ENCODE measurements at regions not wholly inside any gene's neighbourhood (a gene's known extent, or its start where the extent isn't known, plus 50 kb on each side); places are given as distances from the start of the nearest gene placed in this dataset.
"Not testable (repeated sequence)": the region's sequence is repeated elsewhere in the genome, so short reads cannot be mapped to it uniquely, and the experiment has no call there.

- no peak for DNase-seq
- Histone ChIP-seq H3K9me3 (no peaks in the 10 kb centered on the region), H3K36me3 (no peaks in the 10 kb centered on the region), H3K4me1 (no peaks in the 10 kb centered on the region), H3K4me3 (ENCODE audit: low read depth, low read length) (no peak overlapping the region), H3K27me3 (no peaks in the 10 kb centered on the region)
- peak; percentile 19; the same call in 1 of the 2 replicates for TF ChIP-seq CTCF (IDR thresholded peaks at IDR 0.05; ENCODE audit: low read depth, low read length)
Measured at GRCh38 chr10:93224005-93224779, 150.5 kb downstream of the CYP26A1 start.

GRCh38 chr10:93225938-93226337, 152.2 kb downstream of the CYP26A1 start:
- no peak for DNase-seq

GRCh38 chr10:93226619-93227018, 152.9 kb downstream of the CYP26A1 start:
- Histone ChIP-seq H3K36me3 (no peaks in the 10 kb centered on the region), H3K9me3 (no peaks in the 10 kb centered on the region), H3K4me3 (ENCODE audit: low read depth, low read length) (no peak overlapping the region), H3K27me3 (no peaks in the 10 kb centered on the region), H3K4me1 (no peaks in the 10 kb centered on the region)
- no peak for DNase-seq
- TF ChIP-seq CTCF (IDR thresholded peaks at IDR 0.05; ENCODE audit: low read depth, low read length), result no peak

More at GRCh38 chr10:93225938-93226337, 152.2 kb downstream of the CYP26A1 start:
- Histone ChIP-seq H3K4me3 (ENCODE audit: low read depth, low read length) (no peak overlapping the region), H3K9me3 (no peaks in the 10 kb centered on the region), H3K36me3 (no peaks in the 10 kb centered on the region), H3K27me3 (no peaks in the 10 kb centered on the region), H3K4me1 (no peaks in the 10 kb centered on the region)
- no peak for TF ChIP-seq CTCF (IDR thresholded peaks at IDR 0.05; ENCODE audit: low read depth, low read length)

GRCh38 chr10:93230596-93230995, 156.9 kb downstream of the CYP26A1 start:
- not testable (repeated sequence) for H3K4me3 ChIP-seq (ENCODE audit: low read depth, low read length); H3K9me3 ChIP-seq; DNase-seq; H3K36me3 ChIP-seq; H3K27me3 ChIP-seq; H3K4me1 ChIP-seq

GRCh38 chr10:93232159-93232558, 158.5 kb downstream of the CYP26A1 start:
- not testable (repeated sequence) for H3K36me3 ChIP-seq; H3K27me3 ChIP-seq; H3K4me3 ChIP-seq (ENCODE audit: low read depth, low read length); H3K9me3 ChIP-seq; DNase-seq; H3K4me1 ChIP-seq

GRCh38 chr10:93234940-93235339, 161.2 kb downstream of the CYP26A1 start:
- H3K36me3 ChIP-seq; H3K27me3 ChIP-seq; H3K9me3 ChIP-seq; DNase-seq; H3K4me1 ChIP-seq; H3K4me3 ChIP-seq (ENCODE audit: low read depth, low read length): not testable (repeated sequence)

- H3K27me3 ChIP-seq, result no peaks in the 10 kb centered on the region
- no peak for TF ChIP-seq CTCF (IDR thresholded peaks at IDR 0.05; ENCODE audit: low read depth, low read length)
Measured at GRCh38 chr10:93235686-93236085, 162.0 kb downstream of the CYP26A1 start.

More at GRCh38 chr10:93235686-93236085, 162.0 kb downstream of the CYP26A1 start:
- no peak for DNase-seq
- Histone ChIP-seq H3K9me3 (no peaks in the 10 kb centered on the region), H3K36me3 (no peaks in the 10 kb centered on the region), H3K4me3 (ENCODE audit: low read depth, low read length) (no peak overlapping the region), H3K4me1 (no peaks in the 10 kb centered on the region)

Measured in BE2C (cell line).